SJCRH30 (cell line): ENCODE measurements at regions not wholly inside any gene's neighbourhood (a gene's known extent, or its start where the extent isn't known, plus 50 kb on each side); places are given as distances from the start of the nearest gene placed in this dataset.
"Not testable (repeated sequence)": the region's sequence is repeated elsewhere in the genome, so short reads cannot be mapped to it uniquely, and the experiment has no call there.

Experiments
- DNase-seq, 2 experiments: peaks; one replicate each; pipeline ENCODE4 v3.0.0-alpha.2; 2015 to 2020
- H3K27ac ChIP-seq: fragments of 250-450 bp; sonication (Bioruptor Pico); 2 replicates; pipeline ENCODE4 v1.5.1; 2020; ENCODE audit warnings: mild to moderate bottlenecking, moderate library complexity
- H3K27me3 ChIP-seq: fragments of 250-450 bp; sonication (Bioruptor Pico); 2 replicates; pipeline ENCODE4 v1.5.1; 2020; ENCODE audit warnings: mild to moderate bottlenecking, moderate library complexity
- H3K36me3 ChIP-seq: fragments of 250-450 bp; sonication (Bioruptor Pico); 2 replicates; pipeline ENCODE4 v1.5.1; 2020; ENCODE audit warnings: mild to moderate bottlenecking, moderate library complexity
- H3K4me1 ChIP-seq: fragments of 250-450 bp; sonication (Bioruptor Pico); 2 replicates; pipeline ENCODE4 v1.5.1; 2020; ENCODE audit warnings: mild to moderate bottlenecking, moderate library complexity
- H3K4me3 ChIP-seq: fragments of 250-450 bp; sonication (Bioruptor Pico); 2 replicates; pipeline ENCODE4 v1.5.1; 2020; ENCODE audit warnings: mild to moderate bottlenecking, moderate library complexity
- H3K9me3 ChIP-seq: fragments of 250-450 bp; sonication (Bioruptor Pico); replicated peaks from 2 replicates; pipeline ENCODE4 v1.5.1; 2020; ENCODE audit warnings: mild to moderate bottlenecking, moderate library complexity

GRCh38 chr9:31061592-31061991 lies 1322.9 kb upstream of the ACO1 start:
- not testable (repeated sequence) for H3K36me3 ChIP-seq, DNase-seq, H3K4me3 ChIP-seq, H3K4me1 ChIP-seq, H3K27me3 ChIP-seq, H3K9me3 ChIP-seq, H3K27ac ChIP-seq

- Histone ChIP-seq H3K27me3 (no peaks in the 10 kb centered on the region), H3K27ac (no peak overlapping the region), H3K4me1 (no peaks in the 10 kb centered on the region), H3K4me3 (no peak overlapping the region), H3K36me3 (no peaks in the 10 kb centered on the region), H3K9me3 (no peaks in the 10 kb centered on the region)
- peak; percentile 15 to 40 for DNase-seq
Observed at GRCh38 chr9:31065691-31066090, 1318.8 kb upstream of the ACO1 start.

GRCh38 chr9:31067418-31067817 lies 1317.0 kb upstream of the ACO1 start:
- no peak overlapping the region for H3K4me3 ChIP-seq

DNA sequence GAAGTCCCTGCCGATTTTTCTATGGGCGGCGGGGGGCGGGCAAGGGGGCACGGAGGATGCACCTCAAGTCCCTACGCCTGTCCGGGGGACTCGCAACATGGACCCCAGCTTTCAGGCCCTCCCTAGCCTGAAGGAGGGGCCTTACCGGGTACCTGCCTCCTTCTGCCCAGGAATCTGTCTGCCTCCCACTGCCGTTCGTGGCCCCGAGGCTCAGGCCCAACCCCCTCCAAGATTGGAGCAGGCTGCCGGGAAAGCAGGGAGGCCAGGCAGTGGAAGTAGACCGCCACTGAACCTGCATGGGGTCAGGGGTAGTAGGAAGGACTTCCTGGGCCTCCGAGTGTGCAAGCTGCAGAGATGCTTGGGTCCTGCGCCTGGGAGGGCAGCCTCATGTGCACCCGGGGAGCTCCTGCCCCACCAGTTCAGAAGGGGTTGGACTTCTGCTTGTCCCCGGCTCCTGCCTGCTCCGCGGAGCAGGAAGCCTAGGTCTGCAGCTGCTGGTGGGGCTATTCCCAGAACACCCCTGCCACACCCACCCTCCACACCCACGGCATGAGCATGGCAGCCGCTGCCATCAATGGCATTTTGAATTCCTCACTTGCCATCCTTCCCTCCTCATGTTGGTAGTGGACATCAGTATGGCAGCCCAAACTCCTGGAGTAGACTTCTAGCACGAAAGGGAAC lies 1312.7 kb upstream of the ACO1 start:
- Histone ChIP-seq H3K9me3 (no peaks in the 10 kb centered on the region), H3K36me3 (no peaks in the 10 kb centered on the region), H3K27me3 (no peaks in the 10 kb centered on the region), H3K4me3 (no peak overlapping the region), H3K27ac (no peak overlapping the region), H3K4me1 (no peaks in the 10 kb centered on the region)
- DNase-seq = no peak

More at GRCh38 chr9:31067418-31067817, 1317.0 kb upstream of the ACO1 start:
- Histone ChIP-seq H3K27ac (no peak overlapping the region), H3K36me3 (no peaks in the 10 kb centered on the region), H3K9me3 (no peaks in the 10 kb centered on the region), H3K27me3 (no peaks in the 10 kb centered on the region), H3K4me1 (no peaks in the 10 kb centered on the region)
- DNase-seq = no peak

GRCh38 chr9:31078175-31078574 lies 1306.3 kb upstream of the ACO1 start:
- DNase-seq = peak in 1 of 2 experiments; percentile 9
- Histone ChIP-seq H3K4me3 (no peak overlapping the region), H3K4me1 (no peaks in the 10 kb centered on the region), H3K36me3 (no peaks in the 10 kb centered on the region), H3K27me3 (no peaks in the 10 kb centered on the region), H3K27ac (no peak overlapping the region), H3K9me3 (no peaks in the 10 kb centered on the region)

- Histone ChIP-seq H3K27ac (no peak overlapping the region), H3K27me3 (no peaks in the 10 kb centered on the region), H3K9me3 (no peaks in the 10 kb centered on the region), H3K4me3 (no peak overlapping the region), H3K36me3 (no peaks in the 10 kb centered on the region), H3K4me1 (no peaks in the 10 kb centered on the region)
- DNase-seq = no peak
Observed at GRCh38 chr9:31084350-31084749, 1300.1 kb upstream of the ACO1 start.

GRCh38 chr9:31089549-31090221 lies 1294.8 kb upstream of the ACO1 start:
- Histone ChIP-seq H3K4me1 (peaks cover 4% of the 10 kb centered on the region; the same call in 1 of the 2 replicates), H3K36me3 (no peaks in the 10 kb centered on the region), H3K27me3 (no peaks in the 10 kb centered on the region), H3K27ac (no peak overlapping the region), H3K9me3 (no peaks in the 10 kb centered on the region), H3K4me3 (no peak overlapping the region)
- peak in 1 of 2 experiments; percentile 7 for DNase-seq

DNA sequence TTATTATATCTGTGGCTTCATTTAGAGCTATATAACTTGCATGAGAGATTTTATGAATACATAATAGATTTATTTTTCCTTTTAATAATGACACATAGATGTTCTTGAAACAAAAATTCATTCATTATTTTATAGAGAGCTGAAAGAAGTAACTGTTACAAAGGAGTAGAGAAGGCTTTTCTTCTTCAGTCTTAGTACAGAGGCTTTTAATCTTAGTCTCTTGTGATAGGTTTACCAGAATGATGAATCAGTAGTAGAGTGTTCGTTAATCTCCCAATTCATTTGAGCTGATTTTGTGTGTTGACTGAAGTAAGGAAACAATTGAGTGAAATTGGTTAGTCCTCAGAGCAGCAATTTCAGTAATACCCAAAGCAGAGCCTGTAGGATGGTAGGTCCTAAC lies 1284.1 kb upstream of the ACO1 start:
- no peaks in the 10 kb centered on the region for H3K36me3 ChIP-seq
- H3K27ac ChIP-seq = no peak overlapping the region
- no peak overlapping the region for H3K4me3 ChIP-seq
- no peaks in the 10 kb centered on the region for H3K27me3 ChIP-seq
- no peaks in the 10 kb centered on the region; the same call in 1 of the 2 replicates for H3K4me1 ChIP-seq
- no peaks in the 10 kb centered on the region for H3K9me3 ChIP-seq
- no peak for DNase-seq

DNA sequence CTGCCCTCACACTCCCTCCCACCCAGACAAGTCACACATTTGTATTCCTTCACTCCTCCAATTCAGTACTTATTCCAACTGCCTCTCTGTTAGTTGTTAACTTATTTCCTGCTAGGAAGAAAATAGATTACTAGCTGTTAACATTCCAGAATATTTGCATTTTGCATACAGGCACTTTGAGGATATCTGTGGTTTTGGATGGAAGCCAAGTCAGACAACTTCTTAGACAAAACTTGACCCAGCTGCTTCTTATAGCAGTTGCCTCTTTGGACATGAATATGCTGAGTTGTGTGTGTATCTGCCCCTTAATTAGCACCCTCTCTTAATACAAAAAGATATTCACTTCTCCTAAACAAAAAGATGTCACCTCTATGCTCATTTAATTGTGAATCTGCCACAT lies 1280.6 kb upstream of the ACO1 start:
- H3K4me1 ChIP-seq = no peaks in the 10 kb centered on the region; the same call in 1 of the 2 replicates

GRCh38 chr9:31104249-31104648 lies 1280.2 kb upstream of the ACO1 start:
- no peak for DNase-seq
- Histone ChIP-seq H3K4me3 (no peak overlapping the region), H3K27ac (no peak overlapping the region), H3K36me3 (no peaks in the 10 kb centered on the region), H3K9me3 (no peaks in the 10 kb centered on the region), H3K4me1 (no peaks in the 10 kb centered on the region; the same call in 1 of the 2 replicates), H3K27me3 (no peaks in the 10 kb centered on the region)

More for the DNA sequence above, 1280.6 kb upstream of the ACO1 start:
- Histone ChIP-seq H3K36me3 (no peaks in the 10 kb centered on the region), H3K4me3 (no peak overlapping the region), H3K9me3 (no peaks in the 10 kb centered on the region), H3K27me3 (no peaks in the 10 kb centered on the region), H3K27ac (no peak overlapping the region)
- peak; percentile 5 to 36 for DNase-seq

DNA sequence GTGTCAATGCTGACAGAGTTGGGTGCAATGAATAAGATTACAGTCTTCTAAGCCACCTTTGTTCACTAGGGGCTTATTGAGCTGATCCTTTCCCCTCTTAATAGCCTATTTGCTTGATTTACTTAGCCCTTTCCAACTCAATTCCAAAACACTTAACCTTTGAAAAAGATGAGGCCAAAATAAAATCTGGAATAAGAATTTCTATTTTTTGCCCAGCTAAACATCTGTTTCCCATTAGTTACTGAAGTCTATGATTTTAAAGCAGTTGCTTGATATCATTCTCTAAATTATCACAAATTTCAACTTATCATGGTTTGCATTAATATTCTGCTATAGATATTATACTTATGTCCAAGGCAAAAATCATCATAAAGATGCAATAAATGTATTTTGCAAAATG lies 1272.0 kb upstream of the ACO1 start:
- Histone ChIP-seq H3K27ac (no peak overlapping the region), H3K4me3 (no peak overlapping the region), H3K27me3 (no peaks in the 10 kb centered on the region), H3K9me3 (no peaks in the 10 kb centered on the region), H3K4me1 (no peaks in the 10 kb centered on the region), H3K36me3 (no peaks in the 10 kb centered on the region)
- no peak for DNase-seq

DNA sequence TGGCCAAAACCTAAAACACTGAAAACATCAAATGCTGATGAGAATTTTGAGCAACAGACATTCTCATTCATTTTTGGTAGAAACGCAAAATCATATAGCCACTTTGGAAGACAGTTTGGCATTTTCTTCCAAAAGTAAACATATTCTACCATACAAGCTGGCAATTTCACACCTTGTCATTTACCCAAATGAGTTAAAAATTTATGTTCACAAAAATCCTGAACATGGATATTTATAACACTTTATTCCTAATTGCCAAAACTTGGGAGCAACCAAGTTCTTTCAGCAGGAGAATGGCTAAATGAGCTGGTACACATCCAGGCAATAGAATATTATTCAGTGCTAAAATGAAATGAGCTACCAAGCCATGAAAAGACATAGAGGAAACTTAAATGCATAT lies 1270.1 kb upstream of the ACO1 start:
- H3K27me3 ChIP-seq = no peaks in the 10 kb centered on the region
- H3K9me3 ChIP-seq = no peaks in the 10 kb centered on the region
- no peaks in the 10 kb centered on the region for H3K4me1 ChIP-seq
- DNase-seq = no peak
- no peaks in the 10 kb centered on the region for H3K36me3 ChIP-seq
- no peak overlapping the region for H3K4me3 ChIP-seq
- no peak overlapping the region; the same call in 1 of the 2 replicates for H3K27ac ChIP-seq

DNA sequence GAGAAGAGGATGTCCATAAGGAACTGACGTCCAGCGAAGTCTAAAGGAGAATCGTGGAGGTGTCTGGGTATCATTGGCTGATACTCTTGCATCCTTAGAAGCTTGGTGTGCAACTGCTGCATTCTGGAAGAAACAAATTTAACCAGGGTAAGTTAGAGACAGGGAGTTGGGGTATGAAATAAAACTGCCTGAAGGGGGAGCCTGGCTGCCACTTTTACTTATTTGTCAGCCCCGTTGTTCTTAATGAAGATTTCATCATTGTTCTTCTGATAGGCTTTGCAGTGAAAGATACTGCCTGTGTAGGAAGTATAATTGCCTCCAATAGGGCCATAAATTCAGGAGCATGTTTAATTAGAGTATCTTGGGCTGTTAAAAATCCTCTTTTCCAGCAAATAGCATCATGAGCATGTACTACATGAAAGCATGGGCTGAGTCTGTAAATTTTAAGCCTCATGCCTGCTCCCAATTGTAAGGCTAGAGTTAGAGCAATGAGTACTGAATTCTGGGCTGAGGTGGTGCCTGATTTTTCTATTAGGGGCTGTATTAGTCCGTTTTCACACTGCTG lies 1264.5 kb upstream of the ACO1 start:
- no peak overlapping the region for H3K27ac ChIP-seq
- H3K36me3 ChIP-seq = no peaks in the 10 kb centered on the region
- DNase-seq = peak; percentile 22 to 65

DNA sequence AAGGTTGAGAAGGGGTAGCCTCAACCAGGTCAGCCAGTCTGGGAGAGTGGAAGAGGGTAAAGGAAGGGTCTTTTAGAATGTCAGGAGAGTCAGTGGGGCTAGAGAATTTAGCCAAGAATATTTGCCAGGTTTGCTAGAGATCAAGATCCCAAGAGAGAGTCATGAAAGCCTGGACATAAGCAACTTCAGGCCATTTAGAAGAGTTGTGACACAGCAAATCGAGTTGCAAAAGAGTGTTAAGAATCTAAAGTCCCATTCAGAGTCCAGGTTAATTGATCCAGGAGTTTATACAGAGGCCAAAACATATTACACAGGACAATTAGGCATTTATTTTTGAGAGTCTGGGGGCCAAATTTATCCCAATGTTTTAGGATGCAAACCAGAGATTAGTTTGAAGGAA lies 1260.1 kb upstream of the ACO1 start:
- Histone ChIP-seq H3K36me3 (no peaks in the 10 kb centered on the region), H3K27ac (no peak overlapping the region), H3K27me3 (no peaks in the 10 kb centered on the region)

More for the DNA sequence above, 1264.5 kb upstream of the ACO1 start:
- Histone ChIP-seq H3K4me3 (no peak overlapping the region), H3K4me1 (no peaks in the 10 kb centered on the region), H3K9me3 (no peaks in the 10 kb centered on the region), H3K27me3 (no peaks in the 10 kb centered on the region)

DNA sequence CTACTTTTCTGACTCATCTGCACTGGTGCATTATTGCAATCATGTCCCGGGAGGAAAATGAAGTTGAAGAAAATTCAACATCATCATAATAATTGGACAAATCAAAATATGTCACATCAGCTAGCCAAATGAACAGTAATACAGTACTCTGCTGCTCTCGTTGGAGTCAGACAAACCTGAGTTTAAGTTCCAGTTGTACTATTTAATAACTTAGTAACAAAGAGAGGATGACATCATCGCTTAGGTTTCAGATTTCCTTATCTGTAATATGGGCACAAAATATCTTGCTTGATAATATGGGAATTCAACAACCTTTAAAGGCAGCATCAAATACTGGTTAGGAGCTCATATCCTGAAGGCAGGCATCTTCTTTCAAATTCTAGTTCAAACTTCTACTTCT lies 1248.9 kb upstream of the ACO1 start:
- no peak for DNase-seq
- no peaks in the 10 kb centered on the region for H3K27me3 ChIP-seq
- H3K4me3 ChIP-seq = no peak overlapping the region
- no peaks in the 10 kb centered on the region for H3K36me3 ChIP-seq
- peaks cover 6% of the 10 kb centered on the region for H3K4me1 ChIP-seq
- H3K9me3 ChIP-seq = no peaks in the 10 kb centered on the region
- no peak overlapping the region for H3K27ac ChIP-seq

More for the DNA sequence above, 1260.1 kb upstream of the ACO1 start:
- no peak for DNase-seq
- Histone ChIP-seq H3K9me3 (no peaks in the 10 kb centered on the region), H3K4me3 (no peak overlapping the region), H3K4me1 (no peaks in the 10 kb centered on the region)
